H9 (cell line): ENCODE measurements at regions not wholly inside any gene's neighbourhood (a gene's known extent, or its start where the extent isn't known, plus 50 kb on each side); places are given as distances from the start of the nearest gene placed in this dataset.

ENCODE experiments used
- DNase-seq: peaks from one replicate; pipeline ENCODE4 v3.0.0-alpha.2; 2017
- H2AFZ ChIP-seq: one replicate; pipeline ENCODE4 v1.6.1; 2013; ENCODE audit warnings: mild to moderate bottlenecking, low read length, control low read depth, moderate library complexity
- H2AK5ac ChIP-seq: 2 replicates; pipeline ENCODE4 v1.6.1; 2013; ENCODE audit warnings: low read length, control low read depth, mixed read lengths; ENCODE audit not compliant: insufficient read length
- H2BK120ac ChIP-seq: one replicate; pipeline ENCODE4 v1.6.1; 2013; ENCODE audit warnings: low read depth, mild to moderate bottlenecking, low read length, control low read depth, inconsistent platforms; ENCODE audit not compliant: poor library complexity, severe bottlenecking
- H2BK12ac ChIP-seq: 2 replicates; pipeline ENCODE4 v1.6.1; 2013; ENCODE audit warnings: low read length, control low read depth, mixed read lengths, low read depth; ENCODE audit not compliant: insufficient read length
- H2BK15ac ChIP-seq: 2 replicates; pipeline ENCODE4 v1.6.1; 2013; ENCODE audit warnings: low read depth, low read length, control low read depth
- H2BK20ac ChIP-seq: one replicate; pipeline ENCODE4 v1.6.1; 2013; ENCODE audit warnings: low read depth, mild to moderate bottlenecking, low read length, control low read depth, inconsistent platforms; ENCODE audit not compliant: poor library complexity, severe bottlenecking
- H2BK5ac ChIP-seq: 2 replicates; pipeline ENCODE4 v1.6.1; 2013; ENCODE audit warnings: low read length, control low read depth, mixed read lengths; ENCODE audit not compliant: insufficient read length
- H3K14ac ChIP-seq: 2 replicates; pipeline ENCODE4 v1.6.1; 2013; ENCODE audit warnings: low read length, control low read depth; ENCODE audit not compliant: insufficient read depth
- H3K18ac ChIP-seq: 2 replicates; pipeline ENCODE4 v1.6.1; 2013; ENCODE audit warnings: low read depth, mild to moderate bottlenecking, mixed read lengths, low read length, control low read depth; ENCODE audit not compliant: insufficient read length
- H3K23ac ChIP-seq: 2 replicates; pipeline ENCODE4 v1.6.1; 2013; ENCODE audit warnings: low read length, control low read depth, mixed read lengths, low read depth; ENCODE audit not compliant: insufficient read length
- H3K23me2 ChIP-seq: 2 replicates; pipeline ENCODE4 v1.6.1; 2013; ENCODE audit warnings: low read depth, mild to moderate bottlenecking, mixed read lengths, low read length, control low read depth; ENCODE audit not compliant: insufficient read length, poor library complexity, severe bottlenecking
- H3K27ac ChIP-seq: 2 replicates; pipeline ENCODE4 v1.5.1; 2013; ENCODE audit warnings: low read length, control low read depth, mixed read lengths, low read depth; ENCODE audit not compliant: insufficient read length
- H3K27me3 ChIP-seq: 2 replicates; pipeline ENCODE4 v1.6.1; 2013; ENCODE audit warnings: low read length, control low read depth, inconsistent platforms; ENCODE audit not compliant: insufficient read depth
- H3K4ac ChIP-seq: 2 replicates; pipeline ENCODE4 v1.6.1; 2013; ENCODE audit warnings: low read depth, mild to moderate bottlenecking, control low read depth, inconsistent platforms, low read length, moderate library complexity
- H3K4me1 ChIP-seq: 2 replicates; pipeline ENCODE4 v1.6.1; 2013; ENCODE audit warnings: low read length, control low read depth, inconsistent platforms; ENCODE audit not compliant: insufficient read depth
- H3K4me2 ChIP-seq: 2 replicates; pipeline ENCODE4 v1.6.1; 2013; ENCODE audit warnings: low read length, control low read depth, mixed read lengths; ENCODE audit not compliant: insufficient read length, insufficient read depth
- H3K56ac ChIP-seq: 2 replicates; pipeline ENCODE4 v1.6.1; 2013; ENCODE audit warnings: low read depth, mild to moderate bottlenecking, mixed read lengths, low read length, control low read depth; ENCODE audit not compliant: insufficient read length
- H3K79me1 ChIP-seq: 2 replicates; pipeline ENCODE4 v1.6.1; 2013; ENCODE audit warnings: low read depth, mild to moderate bottlenecking, moderate library complexity, low read length, control low read depth, inconsistent platforms; ENCODE audit not compliant: insufficient read depth, poor library complexity, severe bottlenecking
- H3K79me2 ChIP-seq: 2 replicates; pipeline ENCODE4 v1.6.1; 2013; ENCODE audit warnings: low read length, control low read depth, inconsistent platforms; ENCODE audit not compliant: insufficient read depth
- H3K9ac ChIP-seq: 2 replicates; pipeline ENCODE4 v1.6.1; 2013; ENCODE audit warnings: low read length, control low read depth, mixed read lengths; ENCODE audit not compliant: insufficient read length; ENCODE audit errors: extremely low read depth
- H3K9me3 ChIP-seq: one replicate; pipeline ENCODE4 v1.6.1; 2013; ENCODE audit warnings: low read depth, low read length, inconsistent platforms; ENCODE audit not compliant: control insufficient read depth
- H3T11ph ChIP-seq: one replicate; pipeline ENCODE4 v1.6.1; 2013; ENCODE audit warnings: mild to moderate bottlenecking, low read length, control low read depth, inconsistent platforms
- H4K20me1 ChIP-seq: one replicate; pipeline ENCODE4 v1.6.1; 2013; ENCODE audit not compliant: control insufficient read depth, insufficient read length, insufficient read depth
- H4K5ac ChIP-seq: 2 replicates; pipeline ENCODE4 v1.6.1; 2013; ENCODE audit warnings: low read depth, mild to moderate bottlenecking, mixed read lengths, low read length, control low read depth; ENCODE audit not compliant: insufficient read length
- H4K8ac ChIP-seq: replicated peaks from 2 replicates; pipeline ENCODE4 v1.6.1; 2013; ENCODE audit warnings: low read length, control low read depth, mixed read lengths, low read depth; ENCODE audit not compliant: insufficient read length
- H4K91ac ChIP-seq: 2 replicates; pipeline ENCODE4 v1.6.1; 2013; ENCODE audit warnings: low read depth, mild to moderate bottlenecking, moderate library complexity, mixed read lengths, low read length, control low read depth; ENCODE audit not compliant: insufficient read length
- H3K27ac Mint-ChIP-seq, 3 experiments: 2 replicates in 2 of 3; 3 replicates in 1 of 3; pipeline ENCODE4 v1.8.0; 2020 to 2021; ENCODE audit warnings: mixed read lengths in 3 of 3, mild to moderate bottlenecking in 1 of 3, moderate library complexity in 1 of 3
- H3K27me3 Mint-ChIP-seq: 2 replicates; pipeline ENCODE4 v1.8.0; 2021; ENCODE audit warnings: low read depth, mild to moderate bottlenecking, moderate library complexity, mixed read lengths
- H3K36me3 Mint-ChIP-seq, 3 experiments: 2 replicates in 2 of 3; 3 replicates in 1 of 3; pipeline ENCODE4 v1.8.0; 2020 to 2021; ENCODE audit warnings: low read depth in 3 of 3, mixed read lengths in 3 of 3; ENCODE audit not compliant: insufficient read depth in 1 of 3
- H3K4me1 Mint-ChIP-seq, 2 experiments: 2 replicates each; pipeline ENCODE4 v1.8.0; 2020; ENCODE audit warnings: mixed read lengths in 2 of 2
- H3K4me3 Mint-ChIP-seq, 2 experiments: 2 replicates in 1 of 2; 3 replicates in 1 of 2; pipeline ENCODE4 v1.8.0; 2020 to 2021; ENCODE audit warnings: mild to moderate bottlenecking in 2 of 2, mixed read lengths in 2 of 2, moderate library complexity in 1 of 2
- H3K9me3 Mint-ChIP-seq, 2 experiments: 2 replicates in 1 of 2; 3 replicates in 1 of 2; pipeline ENCODE4 v1.8.0; 2020; ENCODE audit warnings: mild to moderate bottlenecking in 2 of 2, mixed read lengths in 2 of 2, moderate library complexity in 1 of 2
- CTCF ChIP-seq: fragments of 200-600 bp; sonication (generic); conservative IDR thresholded peaks from 3 replicates; pipeline ENCODE4 v1.8.0; 2021; ENCODE audit warnings: antibody characterized with exemption, mild to moderate bottlenecking
- WGBS: extraction: QIAGEN DNeasy Blood & Tissue Kit; methylation state at CpG from one replicate; pipeline ENCODE4 v1.1.7; 2013; ENCODE audit warnings: missing lambda C conversion rate, low lambda C conversion rate, mixed read lengths; ENCODE audit not compliant: insufficient read length; ENCODE audit errors: extremely low coverage; 5-methylcytosine and 5-hydroxymethylcytosine counted together

- Mint-ChIP-seq H3K27me3 (no peaks in the 10 kb centered on the region), H3K4me3 (no peak overlapping the region), H3K36me3 (peaks cover 7 to 60% (median 60%) of the 10 kb centered on the region in 3 experiments; a peak in 6 of 7 replicates), H3K9me3 (peaks cover 62 to 77% of the 10 kb centered on the region in 2 experiments), H3K4me1 (peaks cover 0 to 4% of the 10 kb centered on the region in 2 experiments; a peak in 2 of 4 replicates), H3K27ac (no peak overlapping the region)
- no peaks in the 10 kb centered on the region for H4K20me1 ChIP-seq
- H2BK5ac ChIP-seq: no peak overlapping the region
- no peak overlapping the region for H3K9ac ChIP-seq
- no peak overlapping the region for H3K14ac ChIP-seq
- H2BK12ac ChIP-seq: no peak overlapping the region
- H3K23me2 ChIP-seq: no peaks in the 10 kb centered on the region
- H4K5ac ChIP-seq: no peak overlapping the region
- H2AK5ac ChIP-seq: no peak overlapping the region
- peaks cover 20% of the 10 kb centered on the region for H3K9me3 ChIP-seq
- no peak overlapping the region for H3K27ac ChIP-seq
- no peak overlapping the region for H3K56ac ChIP-seq
- H3K18ac ChIP-seq: no peak overlapping the region
- H3K79me1 ChIP-seq: no peaks in the 10 kb centered on the region
- no peak overlapping the region for H3K23ac ChIP-seq
- no peak overlapping the region for H3K4me2 ChIP-seq
- H2BK20ac ChIP-seq: no peak overlapping the region
- no peak overlapping the region for H2BK15ac ChIP-seq
- H3K4me1 ChIP-seq: no peaks in the 10 kb centered on the region
- H3K79me2 ChIP-seq: no peaks in the 10 kb centered on the region
- TF ChIP-seq CTCF: no peak
- WGBS: no CpG with 5 or more reads among the region's 1 CpG
- no peak for DNase-seq
- H4K91ac ChIP-seq: no peak overlapping the region
- no peak overlapping the region for H2AFZ ChIP-seq
- H4K8ac ChIP-seq: no peak overlapping the region
- H3K4ac ChIP-seq: no peak overlapping the region
- H3T11ph ChIP-seq: no peak overlapping the region
- no peaks in the 10 kb centered on the region; the same call in 1 of the 2 replicates for H3K27me3 ChIP-seq
- no peak overlapping the region for H2BK120ac ChIP-seq
These were observed 533.3 kb upstream of the MIS18BP1 start for GRCh38 chr14:45786266-45786665.
